SHP77 (cell line): ENCODE measurements at regions not wholly inside any gene's neighbourhood (a gene's known extent, or its start where the extent isn't known, plus 50 kb on each side); places are given as distances from the start of the nearest gene placed in this dataset.

Source experiments
- DNase-seq, 2 experiments: peaks; one replicate each; lab custom pipeline; 2025; lab: John Stamatoyannopoulos, UW

DNA sequence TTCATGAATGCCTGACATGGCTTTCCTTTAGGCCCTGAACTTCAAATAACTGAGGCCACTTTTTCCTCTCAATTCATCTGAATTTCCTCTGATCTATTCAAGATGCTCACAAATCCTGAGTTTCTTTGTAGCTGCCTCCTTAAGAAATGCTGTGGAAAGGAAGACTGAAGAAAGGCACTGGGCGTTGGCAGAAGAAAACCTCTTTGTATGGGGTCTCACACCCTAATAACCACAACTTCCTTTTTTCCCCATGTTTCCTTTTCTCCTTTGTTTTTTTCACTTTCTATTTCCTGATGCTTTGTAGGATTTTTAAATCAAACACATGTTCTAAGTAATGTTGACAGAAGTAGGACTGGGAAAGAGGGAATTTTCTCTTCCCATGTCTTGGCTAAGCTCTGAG is 447.4 kb downstream of the CMPK2 start:
- DNase-seq = no peak

DNA sequence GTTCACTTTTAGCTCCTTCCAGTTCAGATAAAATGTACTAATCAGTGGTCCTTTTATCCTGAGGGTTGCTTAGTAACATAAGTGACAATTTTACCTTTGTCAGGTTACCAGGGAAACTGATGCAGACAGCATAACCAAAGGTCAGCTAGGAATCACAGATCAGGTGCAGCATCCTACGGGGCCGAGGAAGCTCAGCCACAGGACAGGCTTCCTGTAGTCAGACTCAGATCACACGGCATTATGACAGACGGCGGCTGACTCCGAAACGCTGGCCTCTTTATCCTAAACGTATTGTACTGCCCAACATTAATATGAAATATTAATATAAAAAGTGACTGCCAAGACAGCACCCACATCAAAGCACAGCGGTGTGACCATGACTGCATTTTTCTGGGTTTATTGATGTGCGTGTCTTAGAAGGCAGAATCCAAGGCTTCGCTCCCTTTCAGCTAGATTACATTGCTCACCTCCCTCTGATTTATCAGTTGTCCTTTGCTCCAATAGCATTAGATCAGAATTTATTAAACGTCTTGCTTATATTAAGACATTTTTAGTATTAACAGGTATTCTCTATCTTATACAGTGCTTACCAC is 444.5 kb downstream of the CMPK2 start:
- no peak for DNase-seq

DNA sequence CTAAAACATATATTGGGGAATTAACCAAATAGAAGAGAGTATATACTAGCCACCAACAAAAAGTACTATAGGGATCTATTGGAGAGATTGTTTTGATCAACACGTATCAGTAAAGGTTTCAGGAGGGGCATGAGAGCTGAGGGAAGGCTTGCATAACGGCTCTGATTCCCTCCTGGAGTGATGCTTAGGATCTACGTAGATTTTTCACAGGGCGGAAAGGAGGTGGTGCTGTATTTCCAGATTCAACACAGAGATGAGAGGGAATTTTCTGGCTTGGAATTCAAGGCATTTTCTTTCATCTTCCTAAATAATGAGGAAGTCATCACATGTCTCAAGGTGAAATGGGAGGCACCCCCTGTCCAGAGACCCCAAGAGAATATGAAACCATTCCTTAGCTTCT is 443.8 kb downstream of the CMPK2 start:
- DNase-seq = no peak

DNA sequence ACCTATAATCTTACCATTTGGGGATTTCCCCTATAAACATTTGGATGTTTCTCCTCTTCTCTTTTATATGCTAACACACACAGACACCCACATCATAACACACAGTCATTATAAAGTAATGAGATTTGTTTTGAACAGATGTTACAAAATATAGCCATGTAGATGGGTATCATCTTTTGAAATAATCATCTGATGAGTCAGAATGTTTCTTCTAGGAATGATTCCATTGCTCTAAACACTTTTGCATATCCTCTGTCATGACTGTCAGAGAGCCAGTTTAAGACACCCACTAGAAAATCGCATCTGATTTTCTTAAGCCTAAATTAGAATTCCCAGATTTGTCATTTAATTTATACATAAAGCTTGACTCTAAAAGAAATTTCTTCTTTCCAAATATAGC is 442.6 kb downstream of the CMPK2 start:
- no peak for DNase-seq

DNA sequence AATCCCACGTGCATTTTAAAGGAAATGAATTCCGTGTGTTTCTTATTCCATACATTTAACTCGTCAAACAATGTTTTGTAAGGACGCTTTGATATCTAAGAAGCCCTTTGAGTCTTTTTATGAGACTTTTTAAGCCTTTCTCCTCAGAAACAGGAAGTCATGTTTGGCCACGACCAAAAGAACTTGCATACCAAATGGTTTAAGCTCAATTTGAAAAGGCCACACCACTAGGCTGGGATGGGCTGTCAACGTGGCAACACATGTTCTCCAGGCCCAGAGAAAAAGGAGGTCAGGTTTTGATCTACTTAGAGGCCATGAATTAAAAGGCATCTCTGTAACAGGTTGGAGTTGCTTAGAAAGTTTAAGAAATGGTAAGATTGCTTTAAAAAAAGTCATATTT is 441.8 kb downstream of the CMPK2 start:
- DNase-seq = no peak

DNA sequence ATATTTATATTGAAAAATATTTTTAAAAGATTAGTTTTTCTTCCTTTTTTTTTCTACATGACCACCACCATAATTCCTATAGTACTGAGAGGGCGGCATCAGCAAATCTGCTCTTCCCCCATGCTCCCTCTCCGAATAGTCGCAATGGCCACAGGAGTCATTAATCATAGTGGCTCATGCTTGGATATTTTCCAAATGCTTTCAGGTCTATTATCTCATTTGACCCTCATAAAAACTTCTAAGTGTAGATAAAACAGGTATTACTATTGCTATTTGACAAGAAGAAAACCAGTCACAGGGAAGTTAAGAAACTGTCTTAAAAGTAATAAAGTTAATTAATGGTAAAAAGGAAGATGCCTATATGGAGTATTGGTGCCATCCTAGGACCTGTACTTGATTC is 440.7 kb downstream of the CMPK2 start:
- no peak for DNase-seq

DNA sequence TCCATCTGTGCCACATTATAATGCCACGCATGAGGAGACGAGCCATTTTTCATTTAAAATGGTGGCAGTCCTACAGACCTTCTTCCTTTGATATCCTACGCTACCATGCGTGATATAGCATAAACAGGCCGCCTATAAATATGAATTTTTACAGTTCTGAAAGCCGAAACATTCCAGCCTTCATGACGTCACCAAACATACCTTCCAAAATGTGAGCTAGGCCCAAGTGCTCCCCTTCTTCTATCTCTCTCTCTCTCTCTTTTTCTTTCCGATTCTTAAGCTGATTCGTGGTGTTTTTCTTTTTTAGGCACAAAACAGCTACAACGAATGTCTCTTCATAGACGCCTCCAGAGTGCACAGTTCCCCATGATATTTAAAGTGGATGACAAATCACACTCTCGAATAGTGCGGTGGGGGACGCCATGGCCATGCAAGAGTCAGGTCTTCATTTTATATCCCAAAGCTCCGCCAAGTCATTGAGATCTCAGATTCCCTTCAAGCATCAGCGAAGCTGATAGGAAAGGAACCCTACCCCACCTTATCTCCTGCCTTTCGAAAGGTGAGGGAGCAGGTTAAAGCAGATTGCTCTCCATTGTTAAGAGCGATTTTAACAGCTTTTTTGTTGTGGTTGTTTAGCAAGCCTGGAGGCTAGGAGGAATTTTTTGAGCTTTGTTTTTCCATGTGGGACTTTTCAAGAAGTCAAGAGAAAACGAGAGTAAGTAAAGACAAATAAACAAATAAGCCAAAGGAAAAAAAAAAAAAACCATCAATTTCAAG is 436.3 kb downstream of the CMPK2 start:
- DNase-seq = no peak

DNA sequence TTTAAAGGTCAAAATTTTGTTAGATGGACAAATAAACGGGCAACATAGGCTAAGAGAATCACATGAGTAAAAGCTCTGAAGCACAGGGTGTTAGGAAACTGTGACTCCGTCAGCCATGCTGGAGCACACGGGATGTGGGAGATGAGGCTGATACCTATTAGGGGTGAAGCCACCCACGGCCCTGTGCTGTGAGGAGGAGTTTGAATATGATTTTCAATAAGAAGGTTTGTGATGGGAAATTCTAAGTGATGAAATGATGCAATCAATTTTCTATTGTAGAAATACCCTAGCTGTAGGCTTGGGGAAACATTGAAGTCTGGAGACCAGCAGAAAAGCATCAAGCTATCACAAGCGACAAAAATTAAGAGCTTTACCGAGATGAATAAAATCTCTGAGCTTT is 431.3 kb downstream of the CMPK2 start:
- no peak for DNase-seq

DNA sequence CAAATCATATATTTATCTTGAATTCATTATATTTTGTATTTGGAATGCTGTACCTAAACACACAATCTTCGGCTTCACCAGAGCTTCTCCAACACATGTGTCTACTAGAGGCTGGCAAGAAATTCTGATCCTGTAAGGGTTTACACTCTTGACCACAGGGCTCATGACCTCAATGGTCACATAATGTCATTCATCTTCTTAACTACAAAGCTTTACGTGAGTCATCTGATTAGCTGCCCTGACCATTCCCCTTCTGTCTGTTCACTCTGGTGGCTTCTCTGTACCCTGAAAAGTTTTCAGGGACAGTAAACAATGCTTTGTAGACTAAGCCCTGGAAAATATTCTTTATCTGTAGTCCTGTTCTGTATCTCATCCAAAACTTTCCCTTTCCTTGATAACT is 423.9 kb downstream of the CMPK2 start:
- no peak for DNase-seq

DNA sequence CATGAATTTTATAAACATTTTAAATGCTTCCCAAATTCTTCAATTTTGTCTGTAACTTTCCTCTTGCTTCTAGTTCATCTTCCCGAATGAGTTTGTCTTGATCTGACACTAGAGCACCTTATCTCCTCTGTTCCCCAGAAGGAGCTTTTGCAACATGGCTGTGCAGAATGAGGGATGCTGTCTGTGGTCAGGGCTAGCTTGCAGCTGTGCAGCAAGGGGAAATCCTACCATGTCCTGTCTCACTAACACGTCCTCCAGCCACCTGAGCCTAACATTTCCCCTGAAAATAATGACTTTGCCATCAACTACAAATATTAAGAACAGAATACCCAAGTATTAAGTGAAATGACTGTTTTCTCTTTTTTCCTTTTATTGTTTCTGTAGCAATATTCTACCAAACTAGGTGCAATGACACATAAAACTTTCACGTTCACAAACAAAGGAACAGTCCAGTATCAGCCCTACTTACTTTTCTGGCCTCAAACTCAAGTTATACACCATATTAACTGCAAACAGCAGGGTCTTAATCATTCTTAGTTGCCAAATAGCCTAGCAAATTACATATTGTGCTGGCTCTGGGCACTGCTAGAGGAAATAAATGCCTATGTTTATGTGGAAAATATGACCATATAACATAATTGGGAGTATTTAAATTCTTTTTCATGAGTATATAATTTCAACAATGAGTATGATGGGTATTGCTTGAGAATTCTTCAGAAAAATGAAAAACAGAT is 423.3 kb downstream of the CMPK2 start:
- no peak for DNase-seq

DNA sequence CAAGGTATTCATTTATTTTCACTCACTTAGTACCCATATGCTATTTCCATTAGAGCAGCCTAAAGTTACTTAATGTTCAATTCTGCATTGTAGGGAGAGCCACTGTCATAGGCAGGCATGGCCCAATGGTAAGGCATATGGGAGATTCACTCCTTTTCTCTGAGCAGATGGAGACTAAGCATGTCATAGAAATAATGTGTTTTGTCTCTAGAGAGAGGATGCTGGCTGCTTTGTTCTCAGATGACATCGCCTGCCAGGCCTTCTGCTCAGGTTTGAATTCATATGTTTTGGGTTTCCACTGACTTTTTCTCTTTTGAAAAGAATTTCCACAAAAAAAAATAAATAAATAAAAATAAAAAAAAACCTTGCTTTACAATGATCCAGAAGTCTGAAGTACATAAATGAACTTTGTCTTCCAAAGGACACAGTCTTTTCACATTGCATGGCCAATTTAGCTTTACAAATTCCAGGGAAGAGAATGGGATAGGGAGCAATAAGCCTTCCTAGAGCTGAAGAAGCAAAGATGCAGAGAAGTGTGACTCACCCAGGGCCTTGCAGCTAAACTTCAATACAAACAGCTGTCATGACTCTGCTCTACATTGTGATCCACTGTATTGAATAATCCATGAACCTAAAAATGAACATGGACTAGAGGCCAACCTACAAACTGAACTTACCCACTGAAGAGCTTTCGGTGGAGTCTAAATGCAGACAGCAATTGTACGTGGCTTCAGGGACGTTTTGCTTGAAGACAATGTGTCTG is 422.5 kb downstream of the CMPK2 start:
- DNase-seq = no peak

DNA sequence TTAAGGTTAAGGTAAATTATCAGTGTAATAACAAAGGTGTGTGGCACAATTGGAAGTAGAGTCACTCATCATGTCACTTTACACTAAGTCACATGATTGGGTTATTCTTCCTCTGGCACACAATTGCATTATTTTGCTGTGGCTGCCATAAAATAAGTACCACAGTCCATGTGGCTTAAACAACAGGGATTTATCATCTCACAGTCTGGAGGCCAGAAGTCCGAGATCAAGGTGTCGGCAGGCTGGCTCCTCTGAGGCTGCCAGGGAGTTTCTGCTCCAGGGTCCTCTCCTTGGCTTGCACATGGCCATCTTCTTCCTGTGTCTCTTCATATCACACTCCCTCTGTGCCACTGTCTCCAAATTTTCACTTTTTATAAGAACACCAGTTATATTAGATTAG is 421.2 kb downstream of the CMPK2 start:
- no peak for DNase-seq

DNA sequence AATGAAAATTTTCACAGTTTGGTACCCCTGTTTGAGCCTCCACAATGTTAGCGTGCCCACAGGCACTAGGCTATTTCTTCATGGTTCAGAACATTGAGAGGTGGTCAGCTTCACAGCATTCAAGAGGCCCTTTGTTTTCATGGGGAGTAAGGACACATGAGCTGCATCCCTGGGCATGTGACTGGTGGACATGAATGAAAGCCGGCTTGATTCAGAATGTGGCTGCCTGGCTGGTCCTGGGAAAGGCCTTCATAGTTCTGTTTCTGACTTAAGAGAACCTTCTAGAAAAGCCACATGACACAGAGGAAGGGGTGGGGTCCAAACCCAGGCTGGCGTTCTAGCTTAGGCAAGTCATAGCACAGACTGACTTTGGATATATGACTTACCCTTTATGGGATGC is 420.6 kb downstream of the CMPK2 start:
- DNase-seq = no peak

DNA sequence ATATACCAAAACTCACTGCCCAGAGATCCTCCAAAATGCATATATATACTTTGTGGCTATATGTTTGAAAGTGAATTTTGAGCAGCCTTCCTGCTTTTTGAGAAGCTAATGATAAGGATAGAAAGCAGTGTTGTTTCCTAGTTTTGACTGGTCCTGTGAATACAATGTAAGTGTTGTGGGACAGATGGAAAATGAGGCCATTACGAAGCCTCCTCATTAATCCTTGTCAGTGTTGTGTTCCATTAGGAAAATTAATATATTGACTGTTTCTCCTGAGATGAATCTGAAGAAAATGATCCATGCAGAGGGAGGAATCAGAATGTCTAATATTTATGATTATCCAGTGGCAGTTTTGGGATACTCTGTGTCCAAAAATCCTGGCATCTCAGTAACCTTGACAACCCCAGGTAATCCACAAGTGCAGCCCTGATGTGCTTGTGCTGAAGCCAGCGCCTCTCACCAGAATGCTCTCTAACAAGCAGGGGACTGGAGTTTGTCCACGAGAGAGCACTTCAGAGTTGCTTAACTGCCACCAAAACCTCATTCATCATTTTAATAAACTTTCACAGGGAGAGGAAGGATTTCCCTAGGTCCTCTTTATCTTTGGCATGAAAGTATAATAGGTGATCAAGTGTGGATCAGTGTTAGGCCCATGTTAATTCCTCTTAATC is 418.6 kb downstream of the CMPK2 start:
- DNase-seq = no peak

DNA sequence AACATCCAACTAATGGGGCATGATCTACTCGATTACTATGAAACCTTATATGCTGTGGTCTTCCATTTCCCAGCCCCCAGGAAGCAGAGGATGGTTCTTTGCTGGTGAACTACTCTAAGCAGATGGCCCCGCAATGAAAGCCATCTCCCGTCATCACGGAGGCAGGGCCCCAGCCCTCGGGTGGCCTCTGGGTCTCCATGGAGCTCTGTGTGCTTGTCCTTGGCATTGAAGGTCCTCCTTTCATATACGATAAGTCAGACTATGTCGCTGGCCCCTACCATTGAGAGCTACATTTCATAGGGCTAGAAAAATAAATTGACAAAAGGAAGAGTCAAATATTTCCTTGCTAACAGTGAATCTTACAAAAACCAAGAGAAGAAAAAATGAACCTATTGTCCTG is 416.8 kb downstream of the CMPK2 start:
- no peak for DNase-seq

DNA sequence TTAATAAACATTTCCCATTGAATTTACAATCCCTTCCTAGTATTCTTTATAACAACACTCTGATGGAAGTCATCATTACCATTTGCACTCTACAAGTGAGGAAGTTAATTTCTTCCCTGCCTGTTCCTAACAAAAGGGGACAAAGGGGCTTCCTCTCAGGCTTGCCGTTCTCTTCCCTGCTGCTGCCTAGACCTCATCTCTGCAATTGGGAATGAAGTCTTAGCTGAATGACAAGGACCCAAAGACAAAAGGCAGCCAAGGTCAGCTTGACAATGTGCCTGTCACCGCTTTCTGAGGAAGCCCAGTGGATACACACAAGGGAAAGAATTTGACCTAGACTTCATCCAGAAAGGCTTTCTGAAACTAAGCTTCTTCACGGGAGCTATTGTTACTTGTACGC is 416.4 kb downstream of the CMPK2 start:
- DNase-seq = no peak

DNA sequence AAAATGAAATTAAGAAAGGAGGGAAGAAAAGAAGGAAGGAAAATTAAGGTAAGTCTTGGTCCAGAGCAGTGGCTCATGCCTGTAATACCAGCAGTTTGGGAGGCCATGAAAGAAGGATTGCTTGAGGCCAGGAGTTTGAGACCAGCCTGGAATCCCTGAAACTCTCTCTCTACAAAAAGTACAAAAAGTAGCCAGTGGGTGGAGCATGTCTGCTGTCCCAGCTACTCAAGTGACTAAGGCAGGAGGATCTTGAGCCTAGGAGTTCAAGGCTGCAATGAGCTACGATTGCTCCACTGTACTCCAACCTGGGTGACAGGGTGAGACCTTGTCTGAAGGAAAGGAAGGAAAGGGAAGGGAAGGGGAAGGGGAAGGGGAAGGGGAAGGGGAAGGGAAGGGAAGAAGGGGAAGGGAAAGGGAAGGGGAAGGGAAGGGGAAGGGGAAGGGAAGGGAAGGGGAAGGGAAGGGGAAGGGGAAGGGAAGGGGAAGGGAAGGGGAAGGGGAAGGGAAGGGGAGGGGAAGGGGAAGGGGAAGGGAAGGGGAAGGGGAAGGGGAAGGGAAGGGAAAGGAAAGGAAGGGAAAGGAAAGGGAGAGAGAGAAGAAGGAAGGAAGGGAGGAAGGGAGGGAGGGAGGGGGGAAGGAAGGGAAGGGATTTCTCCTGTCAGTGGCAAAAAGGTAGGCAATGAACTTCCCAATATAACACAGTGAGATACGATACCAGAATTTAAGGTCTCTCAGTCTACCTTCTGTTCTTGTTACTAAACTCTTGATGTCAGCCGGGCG is 412.8 kb downstream of the CMPK2 start:
- no peak for DNase-seq

DNA sequence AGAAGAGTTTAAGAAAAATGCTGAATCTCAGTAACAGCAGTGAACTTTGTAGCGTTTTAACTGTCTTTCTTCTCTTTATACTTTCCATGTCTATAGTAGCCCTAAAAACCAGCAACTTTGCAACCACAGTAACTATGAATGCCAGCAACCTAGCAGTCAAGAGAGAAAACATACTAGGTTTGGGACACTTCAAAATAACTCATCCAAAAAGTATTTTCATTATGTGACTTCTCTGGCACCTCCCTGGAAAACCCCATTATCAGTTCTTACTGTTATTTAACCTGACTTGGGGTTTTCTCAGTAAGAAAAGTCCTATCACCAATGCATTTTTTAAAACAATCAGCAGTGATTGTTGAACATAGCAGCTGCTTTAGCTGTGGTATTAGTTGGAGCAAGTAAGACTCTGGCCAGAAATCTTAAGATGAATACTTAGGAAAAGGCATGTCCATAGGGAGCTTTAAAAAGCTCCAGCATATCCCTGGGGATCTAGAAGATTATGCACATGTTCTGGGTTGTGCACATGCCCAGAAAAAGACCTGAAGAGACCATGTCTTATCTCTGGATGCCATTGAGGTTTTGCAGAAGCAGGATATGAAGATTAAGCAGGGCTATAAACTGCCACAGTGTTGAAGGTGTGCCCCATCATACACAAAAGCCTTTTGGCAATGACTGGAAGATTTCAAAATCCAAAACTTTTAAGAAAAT is 411.3 kb downstream of the CMPK2 start:
- no peak for DNase-seq

DNA sequence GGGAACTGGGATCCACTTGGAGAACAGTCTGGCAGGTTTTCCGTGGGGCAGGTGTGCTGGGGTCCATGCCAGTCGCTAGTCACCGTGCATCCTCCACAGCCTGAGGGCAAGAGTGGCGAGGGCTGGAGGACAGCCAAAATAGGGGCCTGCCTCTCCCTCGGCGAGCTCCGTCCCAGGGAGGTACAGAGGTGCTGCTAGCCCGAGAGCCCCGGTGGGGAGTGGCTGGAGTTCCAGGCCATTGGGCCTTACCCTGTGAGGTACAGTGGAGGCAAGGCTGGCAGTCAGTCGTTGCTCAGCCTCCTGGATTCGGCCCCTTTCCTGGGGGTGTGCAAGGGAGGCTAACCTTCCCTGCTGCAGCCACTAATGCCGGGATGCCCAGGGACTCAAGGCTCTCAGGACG is 406.6 kb downstream of the CMPK2 start:
- no peak for DNase-seq

DNA sequence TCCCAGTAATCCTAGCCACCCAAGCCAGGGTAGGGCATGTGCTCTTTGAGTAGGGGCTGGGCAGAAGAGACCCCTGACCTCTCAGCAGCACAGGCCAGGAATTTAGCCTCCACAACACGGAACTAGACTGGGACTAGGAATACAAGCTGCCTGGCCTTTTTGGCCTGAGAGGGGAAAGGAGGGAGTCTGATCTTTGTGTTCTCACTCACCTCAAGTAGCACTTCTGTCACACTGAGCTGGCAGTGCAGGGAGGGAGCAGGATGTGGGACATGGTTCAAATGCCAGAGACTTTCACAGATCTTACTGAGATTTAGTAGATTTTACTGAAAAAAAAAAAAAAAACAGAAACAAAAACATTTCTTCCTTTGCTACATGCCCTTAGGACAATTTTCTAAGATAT is 395.2 kb downstream of the CMPK2 start:
- no peak for DNase-seq

DNA sequence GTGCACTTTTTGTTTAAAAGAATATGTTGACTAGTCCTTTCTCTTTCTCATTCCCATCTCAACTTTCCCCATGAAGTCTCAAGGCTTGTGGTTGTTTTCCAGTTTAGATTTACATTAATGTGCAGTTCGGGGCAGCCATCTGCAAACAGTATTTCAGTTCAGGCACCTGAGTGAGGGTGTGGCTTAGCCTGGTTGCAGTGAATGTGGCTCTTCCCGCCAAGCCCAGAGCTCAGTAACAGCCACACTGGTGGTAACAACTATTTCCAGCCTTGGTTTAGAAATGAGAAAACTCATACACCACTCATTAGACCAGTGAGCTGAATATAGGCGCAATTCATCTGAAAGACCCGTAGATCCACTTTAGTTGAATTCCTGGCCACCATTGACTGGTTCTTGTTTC is 394.3 kb downstream of the CMPK2 start:
- DNase-seq = no peak
